A549 (cell line): ENCODE measurements at regions not wholly inside any gene's neighbourhood (a gene's known extent, or its start where the extent isn't known, plus 50 kb on each side); places are given as distances from the start of the nearest gene placed in this dataset.

Experiments
- ESRRA ChIP-seq: fragments of 150-350 bp; IDR thresholded peaks from 2 replicates; pipeline ENCODE4 v1.6.1; 2014; ENCODE audit warnings: mild to moderate bottlenecking, low read length, borderline replicate concordance
- RAD21 ChIP-seq, 2 experiments: fragments of >200 bp in 1 of 2; sonication (Bioruptor Twin) in 1 of 2; formaldehyde crosslinking in 1 of 2; IDR thresholded peaks in 1 of 2; conservative IDR thresholded peaks in 1 of 2; 2 replicates in 1 of 2; 3 replicates in 1 of 2; pipeline ENCODE4 v1.6.1; 2012 to 2018; ENCODE audit warnings: inconsistent platforms in 1 of 2
- TF ChIP-seq, protein P1 (sequence below): fragments of >200 bp; sonication (Bioruptor Twin); formaldehyde crosslinking; IDR thresholded peaks from 3 replicates; pipeline ENCODE4 v1.5.1; 2016
- TF ChIP-seq, protein P2 (sequence below): IDR thresholded peaks from 2 replicates; pipeline ENCODE4 v1.6.1; 2012

DNA sequence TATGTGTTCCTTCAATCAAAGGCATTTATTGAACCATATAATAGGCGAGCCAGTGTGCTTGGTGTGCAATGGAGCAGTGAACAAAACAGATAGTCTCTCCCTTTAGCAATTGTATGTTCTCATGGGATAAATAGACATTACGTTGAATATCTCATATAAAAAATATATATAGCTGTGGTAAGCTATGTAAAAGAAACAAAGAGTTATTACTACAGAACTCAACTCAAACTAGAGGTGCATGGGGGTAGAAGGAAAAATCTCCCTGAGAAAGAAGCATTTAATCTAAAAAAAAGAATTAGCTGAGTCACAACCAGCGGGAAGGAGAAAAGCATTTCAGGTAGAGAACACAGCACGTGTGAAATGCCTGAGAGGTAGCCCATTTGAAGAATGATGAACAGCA is 919.3 kb downstream of the CDH11 start:
- TF ChIP-seq ESRRA, result no peak
- TF ChIP-seq RAD21 (conservative IDR thresholded peaks at IDR 0.05 in 1 of 2, IDR thresholded peaks at IDR 0.05 in 1 of 2), result no peak
- TF ChIP-seq, protein P1, sequence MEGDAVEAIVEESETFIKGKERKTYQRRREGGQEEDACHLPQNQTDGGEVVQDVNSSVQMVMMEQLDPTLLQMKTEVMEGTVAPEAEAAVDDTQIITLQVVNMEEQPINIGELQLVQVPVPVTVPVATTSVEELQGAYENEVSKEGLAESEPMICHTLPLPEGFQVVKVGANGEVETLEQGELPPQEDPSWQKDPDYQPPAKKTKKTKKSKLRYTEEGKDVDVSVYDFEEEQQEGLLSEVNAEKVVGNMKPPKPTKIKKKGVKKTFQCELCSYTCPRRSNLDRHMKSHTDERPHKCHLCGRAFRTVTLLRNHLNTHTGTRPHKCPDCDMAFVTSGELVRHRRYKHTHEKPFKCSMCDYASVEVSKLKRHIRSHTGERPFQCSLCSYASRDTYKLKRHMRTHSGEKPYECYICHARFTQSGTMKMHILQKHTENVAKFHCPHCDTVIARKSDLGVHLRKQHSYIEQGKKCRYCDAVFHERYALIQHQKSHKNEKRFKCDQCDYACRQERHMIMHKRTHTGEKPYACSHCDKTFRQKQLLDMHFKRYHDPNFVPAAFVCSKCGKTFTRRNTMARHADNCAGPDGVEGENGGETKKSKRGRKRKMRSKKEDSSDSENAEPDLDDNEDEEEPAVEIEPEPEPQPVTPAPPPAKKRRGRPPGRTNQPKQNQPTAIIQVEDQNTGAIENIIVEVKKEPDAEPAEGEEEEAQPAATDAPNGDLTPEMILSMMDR, result no peak
- TF ChIP-seq, protein P2, sequence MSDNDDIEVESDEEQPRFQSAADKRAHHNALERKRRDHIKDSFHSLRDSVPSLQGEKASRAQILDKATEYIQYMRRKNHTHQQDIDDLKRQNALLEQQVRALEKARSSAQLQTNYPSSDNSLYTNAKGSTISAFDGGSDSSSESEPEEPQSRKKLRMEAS, result no peak
